ENCODE measurements at regions not wholly inside any gene's neighbourhood (a gene's known extent, or its start where the extent isn't known, plus 50 kb on each side); places are given as distances from the start of the nearest gene placed in this dataset.

- ChIA-PET POLR2A (no interaction called here), CTCF (no interaction called here)
- Histone ChIP-seq H3K27me3 (replicated peaks in 1 of 4; ENCODE audit: control extremely low read depth in 1 of 4, control insufficient read depth in 3 of 4, insufficient read depth in 4 of 4, low read length in 3 of 4) (no peaks in the 10 kb centered on the region), H3K36me3 (replicated peaks in 1 of 2; ENCODE audit: control extremely low read depth in 1 of 2, control insufficient read depth in 1 of 2, extremely low read depth in 1 of 2, insufficient read depth in 2 of 2, low read length in 1 of 2) (no peaks in the 10 kb centered on the region), H3K4me3 (ENCODE audit: control extremely low read depth in 1 of 5, extremely low read depth in 1 of 5, insufficient read depth in 1 of 5, low read depth in 2 of 5, low read length in 4 of 5) (no peak overlapping the region), H3K4me1 (ENCODE audit: control insufficient read depth in 2 of 2, insufficient read depth in 2 of 2, low read length in 2 of 2) (no peaks in the 10 kb centered on the region), H3K79me2 (ENCODE audit: control insufficient read depth, insufficient read depth, low read length) (no peaks in the 10 kb centered on the region), H3K27ac (ENCODE audit: low read length in 2 of 2) (no peak overlapping the region), H3K4me2 (replicated peaks; ENCODE audit: low read depth, low read length, poor library complexity, severe bottlenecking) (no peak overlapping the region), H3K9ac (ENCODE audit: low read length) (no peak overlapping the region), H3K9me3 (ENCODE audit: control extremely low read depth in 1 of 3, control insufficient read depth in 2 of 3, insufficient read depth in 1 of 3, low read length in 2 of 3) (no peaks in the 10 kb centered on the region), H4K20me1 (ENCODE audit: control insufficient read depth, insufficient read depth, low read length, poor library complexity, severe bottlenecking) (no peaks in the 10 kb centered on the region), H2AFZ (ENCODE audit: insufficient read depth, low read depth, low read length, poor library complexity, severe bottlenecking) (no peak overlapping the region)
- intact Hi-C loops (cut with micrococcal nuclease): no loop called here
- Mint-ChIP-seq H3K9me3 (ENCODE audit: insufficient read depth) (no peaks in the 10 kb centered on the region), H3K4me1 (no peaks in the 10 kb centered on the region), H3K27me3 (no peaks in the 10 kb centered on the region), H3K4me3 (no peak overlapping the region), H3K27ac (no peak overlapping the region)
- no peak for ATAC-seq (ENCODE audit: low read depth)
- no peak for TF ChIP-seq EZH2 (IDR thresholded peaks at IDR 0.05; ENCODE audit: borderline replicate concordance, insufficient read depth, low read depth, low read length, poor library complexity, severe bottlenecking)
- TF ChIP-seq CTCF (IDR thresholded peaks at IDR 0.05): no peak
- DNase-seq: no peak
Observed at GRCh38 chr6:62923728-62924127, 287.5 kb upstream of the FKBP1C start.

- intact Hi-C loops (cut with micrococcal nuclease): no loop called here
- 60% methylated on average over 3 of the region's 3 CpGs for WGBS (ENCODE audit: insufficient coverage)
- Mint-ChIP-seq H3K4me3 (no peak overlapping the region), H3K27ac (no peak overlapping the region), H3K9me3 (ENCODE audit: insufficient read depth) (no peaks in the 10 kb centered on the region), H3K4me1 (no peaks in the 10 kb centered on the region), H3K27me3 (no peaks in the 10 kb centered on the region)
- Histone ChIP-seq H3K27me3 (replicated peaks in 1 of 4; ENCODE audit: control extremely low read depth in 1 of 4, control insufficient read depth in 3 of 4, insufficient read depth in 4 of 4, low read length in 3 of 4) (no peaks in the 10 kb centered on the region), H3K27ac (ENCODE audit: low read length in 2 of 2) (no peak overlapping the region), H3K79me2 (ENCODE audit: control insufficient read depth, insufficient read depth, low read length) (no peaks in the 10 kb centered on the region), H3K9ac (ENCODE audit: low read length) (no peak overlapping the region), H3K4me1 (ENCODE audit: control insufficient read depth in 2 of 2, insufficient read depth in 2 of 2, low read length in 2 of 2) (no peaks in the 10 kb centered on the region), H3K9me3 (ENCODE audit: control extremely low read depth in 1 of 3, control insufficient read depth in 2 of 3, insufficient read depth in 1 of 3, low read length in 2 of 3) (no peaks in the 10 kb centered on the region), H4K20me1 (ENCODE audit: control insufficient read depth, insufficient read depth, low read length, poor library complexity, severe bottlenecking) (no peaks in the 10 kb centered on the region), H3K36me3 (replicated peaks in 1 of 2; ENCODE audit: control extremely low read depth in 1 of 2, control insufficient read depth in 1 of 2, extremely low read depth in 1 of 2, insufficient read depth in 2 of 2, low read length in 1 of 2) (no peaks in the 10 kb centered on the region), H2AFZ (ENCODE audit: insufficient read depth, low read depth, low read length, poor library complexity, severe bottlenecking) (no peak overlapping the region), H3K4me2 (replicated peaks; ENCODE audit: low read depth, low read length, poor library complexity, severe bottlenecking) (no peak overlapping the region), H3K4me3 (ENCODE audit: control extremely low read depth in 1 of 5, extremely low read depth in 1 of 5, insufficient read depth in 1 of 5, low read depth in 2 of 5, low read length in 4 of 5) (no peak overlapping the region)
- CTCF ChIA-PET: no interaction called here
- POLR2A ChIA-PET: no interaction called here
- DNase-seq (no peak), ATAC-seq (ENCODE audit: low read depth) (no peak)
- no peak for TF ChIP-seq CTCF (IDR thresholded peaks at IDR 0.05)
Observed at GRCh38 chr6:62940848-62941247, 270.4 kb upstream of the FKBP1C start.

Measured in B cell (primary cell).